GM12878 (cell line): ENCODE measurements at regions not wholly inside any gene's neighbourhood (a gene's known extent, or its start where the extent isn't known, plus 50 kb on each side); places are given as distances from the start of the nearest gene placed in this dataset.

Experiments used
- CHD4 ChIP-seq: fragments of 200-600 bp; sonication (generic); IDR thresholded peaks from 2 replicates; pipeline ENCODE4 v1.6.1; 2016; ENCODE audit warnings: mild to moderate bottlenecking
- CREB1 ChIP-seq: IDR thresholded peaks from 2 replicates; pipeline ENCODE4 v1.6.1; 2012; ENCODE audit warnings: low read depth, mild to moderate bottlenecking, inconsistent platforms
- CTCF ChIP-seq, 3 experiments: IDR thresholded peaks in 2 of 3; conservative IDR thresholded peaks in 1 of 3; 2 replicates each; pipeline ENCODE4 v1.5.1; 2011; ENCODE audit warnings: low read depth in 3 of 3, low read length in 3 of 3, mild to moderate bottlenecking in 3 of 3, control low read depth in 2 of 3, moderate library complexity in 2 of 3, inconsistent platforms in 1 of 3, mixed read lengths in 1 of 3; ENCODE audit not compliant: control insufficient read depth in 2 of 3, insufficient read depth in 1 of 3; ENCODE audit errors: extremely low read depth in 1 of 3
- EGR1 ChIP-seq, 2 experiments: IDR thresholded peaks; 1 replicate in 1 of 2; 2 replicates in 1 of 2; pipeline ENCODE4 v1.6.1; 2011 to 2012; ENCODE audit warnings: low read depth in 2 of 2, low read length in 2 of 2, borderline replicate concordance in 1 of 2, mild to moderate bottlenecking in 1 of 2, moderate library complexity in 1 of 2
- FOS ChIP-seq: IDR thresholded peaks from 3 replicates; pipeline ENCODE4 v1.6.1; 2011; ENCODE audit warnings: borderline replicate concordance; ENCODE audit not compliant: insufficient read length; ENCODE audit errors: extremely low read depth
- IKZF2 ChIP-seq, 2 experiments: fragments of 450-650 bp; IDR thresholded peaks; 2 replicates each; pipeline ENCODE4 v1.6.1; 2017; ENCODE audit warnings: mild to moderate bottlenecking in 2 of 2, moderate library complexity in 2 of 2
- POU2F2 ChIP-seq: IDR thresholded peaks from 3 replicates; pipeline ENCODE4 v1.6.1; 2011; ENCODE audit warnings: low read depth, mild to moderate bottlenecking, low read length, borderline replicate concordance
- RCOR1 ChIP-seq: conservative IDR thresholded peaks from 2 replicates; pipeline ENCODE4 v1.6.1; 2012; ENCODE audit warnings: low read depth, low read length, improper control_type of control experiment
- SKIL ChIP-seq: fragments of 450-650 bp; IDR thresholded peaks from 2 replicates; pipeline ENCODE4 v1.6.1; 2017; ENCODE audit warnings: mild to moderate bottlenecking, low read depth, inconsistent platforms; ENCODE audit not compliant: poor library complexity, severe bottlenecking
- SPI1 ChIP-seq: IDR thresholded peaks from 2 replicates; pipeline ENCODE4 v1.6.1; 2011; ENCODE audit warnings: low read depth, mild to moderate bottlenecking, low read length, moderate library complexity, borderline replicate concordance; ENCODE audit not compliant: insufficient read depth
- TAF1 ChIP-seq: IDR thresholded peaks from 2 replicates; pipeline ENCODE4 v1.6.1; 2011; ENCODE audit warnings: mild to moderate bottlenecking, low read depth, low read length, borderline replicate concordance
- YY1 ChIP-seq: IDR thresholded peaks from 2 replicates; pipeline ENCODE4 v1.6.1; 2011; ENCODE audit warnings: low read depth, mild to moderate bottlenecking, low read length

- TF ChIP-seq EGR1 (IDR thresholded peaks at IDR 0.05; ENCODE audit: borderline replicate concordance in 1 of 2, low read depth in 2 of 2, low read length in 2 of 2): no peak
- no peak for TF ChIP-seq SKIL
- no peak for TF ChIP-seq CREB1
- TF ChIP-seq CTCF (IDR thresholded peaks at IDR 0.05 in 2 of 3, conservative IDR thresholded peaks at IDR 0.05 in 1 of 3; ENCODE audit: control insufficient read depth in 2 of 3, extremely low read depth in 1 of 3, insufficient read depth in 1 of 3, low read depth in 3 of 3, low read length in 3 of 3): no peak
- no peak for TF ChIP-seq CHD4
- TF ChIP-seq FOS: no peak
- no peak for TF ChIP-seq IKZF2 (IDR thresholded peaks at IDR 0.05)
- TF ChIP-seq RCOR1: no peak
- TF ChIP-seq TAF1: no peak
- no peak for TF ChIP-seq YY1
- TF ChIP-seq SPI1: no peak
- no peak for TF ChIP-seq POU2F2
These were observed 92.0 kb downstream of the LYZL2 start for GRCh38 chr10:30537586-30537985.
